ENCODE measurements at regions not wholly inside any gene's neighbourhood (a gene's known extent, or its start where the extent isn't known, plus 50 kb on each side); places are given as distances from the start of the nearest gene placed in this dataset.

GRCh38 chr18:61637319-61637718 lies 255.5 kb downstream of the RNF152 start:
- TF ChIP-seq CTCF (IDR thresholded peaks at IDR 0.05) (peak in 1 of 6 experiments; percentile 17), POLR2A (IDR thresholded peaks at IDR 0.05) (no peak)
